GM18508 (cell line): ENCODE measurements at regions not wholly inside any gene's neighbourhood (a gene's known extent, or its start where the extent isn't known, plus 50 kb on each side); places are given as distances from the start of the nearest gene placed in this dataset.
A peak's percentile ranks its signal among the peaks of the same experiment; 100 is the strongest.

Experiments
- ATAC-seq: cut with Tn5 transposase; IDR thresholded peaks from one replicate; pipeline ENCODE4 v1.9.1; 2021; ENCODE audit warnings: moderate number of reproducible peaks; ENCODE audit not compliant: insufficient read depth, unreplicated experiment

GRCh38 chr1:84759756-84760155 lies 69.5 kb upstream of the SSX2IP start:
- no peak for ATAC-seq

- ATAC-seq = no peak
Observed at GRCh38 chr1:84758968-84759491, 68.8 kb upstream of the SSX2IP start.

- no peak for ATAC-seq
Observed at GRCh38 chr1:84758476-84758875, 68.2 kb upstream of the SSX2IP start.

- ATAC-seq = no peak
Observed at GRCh38 chr1:84757301-84757700, 67.0 kb upstream of the SSX2IP start.

GRCh38 chr1:84756455-84757082 lies 66.3 kb upstream of the SSX2IP start:
- no peak for ATAC-seq

- ATAC-seq = no peak
Observed at GRCh38 chr1:84756001-84756400, 65.7 kb upstream of the SSX2IP start.

GRCh38 chr1:84755216-84755615 lies 65.0 kb upstream of the SSX2IP start:
- no peak for ATAC-seq

- no peak for ATAC-seq
Observed at GRCh38 chr1:84754386-84754703, 64.1 kb upstream of the SSX2IP start.

GRCh38 chr1:84753516-84754385 lies 63.5 kb upstream of the SSX2IP start:
- ATAC-seq = no peak

- ATAC-seq = no peak
Observed at GRCh38 chr1:84750110-84750730, 60.0 kb upstream of the SSX2IP start.

- no peak for ATAC-seq
Observed at GRCh38 chr1:84749427-84749826, 59.2 kb upstream of the SSX2IP start.

- ATAC-seq = no peak
Observed at GRCh38 chr1:84748364-84748763, 58.1 kb upstream of the SSX2IP start.

- no peak for ATAC-seq
Observed at GRCh38 chr1:84745857-84746256, 55.6 kb upstream of the SSX2IP start.

GRCh38 chr1:84743896-84744295 lies 53.6 kb upstream of the SSX2IP start:
- ATAC-seq = no peak

- peak; percentile 70 for ATAC-seq
Observed at GRCh38 chr1:84742653-84743052, 52.4 kb upstream of the SSX2IP start.

- ATAC-seq = no peak
Observed at GRCh38 chr1:84740050-84740714, 49.9 kb upstream of the SSX2IP start.
